ENCODE measurements at regions not wholly inside any gene's neighbourhood (a gene's known extent, or its start where the extent isn't known, plus 50 kb on each side); places are given as distances from the start of the nearest gene placed in this dataset.

DNA sequence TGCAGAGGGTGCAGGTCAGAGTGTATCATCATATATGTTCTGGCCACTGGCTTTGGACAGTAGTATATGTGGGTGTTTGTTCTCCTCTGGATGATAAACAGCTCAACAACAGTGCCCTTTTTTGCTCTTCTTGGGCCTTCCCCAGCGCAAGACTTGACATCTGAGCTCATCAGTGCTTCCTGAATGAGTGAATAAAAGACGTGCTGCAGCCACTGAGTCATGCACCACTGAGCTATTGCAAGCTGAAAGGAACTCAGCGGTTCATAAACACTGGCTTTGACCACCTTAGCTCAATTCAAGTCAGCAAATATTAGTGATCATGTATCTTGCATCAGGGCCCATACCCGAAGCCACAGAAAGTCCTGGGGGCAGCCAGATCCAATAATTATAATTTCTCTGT lies 105.3 kb upstream of the KCNG1 start:
- TF ChIP-seq, protein P1, sequence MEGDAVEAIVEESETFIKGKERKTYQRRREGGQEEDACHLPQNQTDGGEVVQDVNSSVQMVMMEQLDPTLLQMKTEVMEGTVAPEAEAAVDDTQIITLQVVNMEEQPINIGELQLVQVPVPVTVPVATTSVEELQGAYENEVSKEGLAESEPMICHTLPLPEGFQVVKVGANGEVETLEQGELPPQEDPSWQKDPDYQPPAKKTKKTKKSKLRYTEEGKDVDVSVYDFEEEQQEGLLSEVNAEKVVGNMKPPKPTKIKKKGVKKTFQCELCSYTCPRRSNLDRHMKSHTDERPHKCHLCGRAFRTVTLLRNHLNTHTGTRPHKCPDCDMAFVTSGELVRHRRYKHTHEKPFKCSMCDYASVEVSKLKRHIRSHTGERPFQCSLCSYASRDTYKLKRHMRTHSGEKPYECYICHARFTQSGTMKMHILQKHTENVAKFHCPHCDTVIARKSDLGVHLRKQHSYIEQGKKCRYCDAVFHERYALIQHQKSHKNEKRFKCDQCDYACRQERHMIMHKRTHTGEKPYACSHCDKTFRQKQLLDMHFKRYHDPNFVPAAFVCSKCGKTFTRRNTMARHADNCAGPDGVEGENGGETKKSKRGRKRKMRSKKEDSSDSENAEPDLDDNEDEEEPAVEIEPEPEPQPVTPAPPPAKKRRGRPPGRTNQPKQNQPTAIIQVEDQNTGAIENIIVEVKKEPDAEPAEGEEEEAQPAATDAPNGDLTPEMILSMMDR (IDR thresholded peaks at IDR 0.05) = no peak
- TF ChIP-seq POLR2A (IDR thresholded peaks at IDR 0.05) = no peak
